ENCODE measurements at regions not wholly inside any gene's neighbourhood (a gene's known extent, or its start where the extent isn't known, plus 50 kb on each side); places are given as distances from the start of the nearest gene placed in this dataset.

DNA sequence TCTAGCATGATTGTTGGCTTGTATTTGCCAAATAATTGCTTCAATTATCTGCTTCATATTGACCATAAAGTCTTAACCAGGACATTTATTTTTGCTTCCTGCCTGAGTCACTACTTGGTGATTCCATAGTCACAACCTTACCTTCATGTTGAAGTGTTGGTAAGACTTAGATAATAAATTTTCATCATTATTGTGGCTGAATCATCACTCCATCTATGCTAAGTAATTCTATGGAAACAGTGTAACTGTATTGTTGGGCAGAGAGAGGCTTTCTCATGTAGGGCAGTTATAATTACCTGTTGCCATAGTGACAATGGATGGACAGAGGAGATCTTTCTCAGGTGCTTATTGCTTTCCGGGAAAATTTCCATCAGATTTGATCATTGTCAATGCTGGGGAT, 330.7 kb upstream of the LRRC3B start:
- Histone ChIP-seq H4K20me1 (ENCODE audit: control insufficient read depth, extremely low read depth, insufficient read depth, low read length) (no peaks in the 10 kb centered on the region), H3K27ac (ENCODE audit: control insufficient read depth, insufficient read depth, low read length) (no peak overlapping the region), H3K9ac (ENCODE audit: control insufficient read depth, extremely low read depth, insufficient read depth, low read length) (no peak overlapping the region), H3K4me1 (ENCODE audit: control insufficient read depth, extremely low read depth, insufficient read depth, low read length) (no peaks in the 10 kb centered on the region), H3K36me3 (ENCODE audit: control insufficient read depth in 2 of 2, extremely low read depth in 1 of 2, insufficient read depth in 2 of 2, low read length in 2 of 2) (no peaks in the 10 kb centered on the region), H3K79me2 (ENCODE audit: control insufficient read depth, insufficient read depth, low read length) (no peaks in the 10 kb centered on the region), H3K4me3 (ENCODE audit: control insufficient read depth in 2 of 3, extremely low read depth in 1 of 3, insufficient read depth in 2 of 3, low read depth in 1 of 3, low read length in 3 of 3) (no peak overlapping the region), H3K9me3 (ENCODE audit: control insufficient read depth, low read depth, low read length) (no peaks in the 10 kb centered on the region), H3K9me1 (ENCODE audit: control insufficient read depth, extremely low read depth, insufficient read depth, low read length) (no peaks in the 10 kb centered on the region), H3K27me3 (ENCODE audit: control insufficient read depth, extremely low read depth, insufficient read depth, low read length) (no peaks in the 10 kb centered on the region), H2AFZ (ENCODE audit: control insufficient read depth, low read length) (no peak overlapping the region), H3K4me2 (ENCODE audit: control insufficient read depth, extremely low read depth, insufficient read depth, low read depth, low read length) (no peak overlapping the region)
- FAIRE-seq = no peak
- TF ChIP-seq EZH2 (IDR thresholded peaks at IDR 0.05; ENCODE audit: low read length) = no peak
- TF ChIP-seq CTCF (optimal IDR thresholded peaks at IDR 0.05 in 1 of 3, IDR thresholded peaks at IDR 0.05 in 1 of 3, conservative IDR thresholded peaks at IDR 0.05 in 1 of 3; ENCODE audit: extremely low read depth in 1 of 3, insufficient read depth in 2 of 3, low read length in 3 of 3) = no peak
- dilution Hi-C loops (cut with MboI; ENCODE audit: extremely low pct_ligation_motif_present, low sequenced_read_pairs) = no loop called here
- DNase-seq (ENCODE audit: low read depth, low spot score) = no peak

GRCh38 chr3:26292780-26293179, 329.8 kb upstream of the LRRC3B start:
- Histone ChIP-seq H3K79me2 (ENCODE audit: control insufficient read depth, insufficient read depth, low read length) (no peaks in the 10 kb centered on the region), H3K9me3 (ENCODE audit: control insufficient read depth, low read depth, low read length) (no peaks in the 10 kb centered on the region), H3K27me3 (ENCODE audit: control insufficient read depth, extremely low read depth, insufficient read depth, low read length) (no peaks in the 10 kb centered on the region), H3K9me1 (ENCODE audit: control insufficient read depth, extremely low read depth, insufficient read depth, low read length) (no peaks in the 10 kb centered on the region), H3K9ac (ENCODE audit: control insufficient read depth, extremely low read depth, insufficient read depth, low read length) (no peak overlapping the region), H2AFZ (ENCODE audit: control insufficient read depth, low read length) (no peak overlapping the region), H3K36me3 (ENCODE audit: control insufficient read depth in 2 of 2, extremely low read depth in 1 of 2, insufficient read depth in 2 of 2, low read length in 2 of 2) (no peaks in the 10 kb centered on the region), H3K4me1 (ENCODE audit: control insufficient read depth, extremely low read depth, insufficient read depth, low read length) (no peaks in the 10 kb centered on the region), H4K20me1 (ENCODE audit: control insufficient read depth, extremely low read depth, insufficient read depth, low read length) (no peaks in the 10 kb centered on the region), H3K4me3 (ENCODE audit: control insufficient read depth in 2 of 3, extremely low read depth in 1 of 3, insufficient read depth in 2 of 3, low read depth in 1 of 3, low read length in 3 of 3) (no peak overlapping the region), H3K27ac (ENCODE audit: control insufficient read depth, insufficient read depth, low read length) (no peak overlapping the region), H3K4me2 (ENCODE audit: control insufficient read depth, extremely low read depth, insufficient read depth, low read depth, low read length) (no peak overlapping the region)
- no peak for TF ChIP-seq CTCF (optimal IDR thresholded peaks at IDR 0.05 in 1 of 3, IDR thresholded peaks at IDR 0.05 in 1 of 3, conservative IDR thresholded peaks at IDR 0.05 in 1 of 3; ENCODE audit: extremely low read depth in 1 of 3, insufficient read depth in 2 of 3, low read length in 3 of 3)
- no peak for TF ChIP-seq EZH2 (IDR thresholded peaks at IDR 0.05; ENCODE audit: low read length)
- DNase-seq (ENCODE audit: low read depth, low spot score) (no peak), FAIRE-seq (no peak)
- dilution Hi-C loops (cut with MboI; ENCODE audit: extremely low pct_ligation_motif_present, low sequenced_read_pairs) = no loop called here

All from keratinocyte (primary cell).